ENCODE measurements at regions not wholly inside any gene's neighbourhood (a gene's known extent, or its start where the extent isn't known, plus 50 kb on each side); places are given as distances from the start of the nearest gene placed in this dataset.

DNA sequence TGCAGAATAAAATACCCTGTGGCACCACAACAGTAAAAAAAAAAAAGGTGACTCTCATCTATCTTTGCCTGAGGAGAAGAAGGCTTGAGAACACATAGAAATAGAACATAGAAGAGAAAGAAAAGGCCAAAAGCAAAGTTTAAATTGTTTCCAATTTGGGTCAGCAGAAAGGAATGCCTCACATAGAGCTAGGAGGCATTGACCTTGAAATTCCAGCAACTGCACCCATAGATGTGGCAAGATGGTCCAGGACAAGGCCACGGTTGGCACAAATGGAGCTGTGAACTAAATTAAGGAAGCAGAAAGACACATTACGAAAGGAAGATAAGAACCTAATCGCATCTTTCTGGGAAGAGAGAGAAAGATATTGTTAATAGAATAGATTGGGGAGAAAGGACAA, 588.3 kb downstream of the LMO4 start:
- TF ChIP-seq SMARCA5 (IDR thresholded peaks at IDR 0.05): no peak
- no peak for TF ChIP-seq ATF2 (IDR thresholded peaks at IDR 0.05; ENCODE audit: low read length)
- no peak for TF ChIP-seq RFX5 (IDR thresholded peaks at IDR 0.05; ENCODE audit: low read depth, low read length)
- TF ChIP-seq CREB1 (IDR thresholded peaks at IDR 0.05; ENCODE audit: low read depth): no peak
- TF ChIP-seq ETV6 (conservative IDR thresholded peaks at IDR 0.05 in 1 of 2, IDR thresholded peaks at IDR 0.05 in 1 of 2; ENCODE audit: borderline replicate concordance in 1 of 2, low read depth in 1 of 2): no peak
- TF ChIP-seq ZNF24 (IDR thresholded peaks at IDR 0.05): no peak
- no peak for TF ChIP-seq RCOR1 (conservative IDR thresholded peaks at IDR 0.05; ENCODE audit: low read depth, low read length)
- no peak for TF ChIP-seq EZH2 (IDR thresholded peaks at IDR 0.05; ENCODE audit: borderline replicate concordance, control insufficient read depth, low read depth, low read length)
- TF ChIP-seq SREBF2 (IDR thresholded peaks at IDR 0.05; ENCODE audit: low read length): no peak

Data from GM12878 (cell line).